NOMO-1 treated with DMSO at 0.1 percent for 48 hours (cell line): ENCODE measurements at regions not wholly inside any gene's neighbourhood (a gene's known extent, or its start where the extent isn't known, plus 50 kb on each side); places are given as distances from the start of the nearest gene placed in this dataset.
A peak's percentile ranks its signal among the peaks of the same experiment; 100 is the strongest.
"Not testable (repeated sequence)": the region's sequence is repeated elsewhere in the genome, so short reads cannot be mapped to it uniquely, and the experiment has no call there.

Source experiments
- DNase-seq: peaks from one replicate; lab custom pipeline; 2025; ENCODE audit not compliant: unreplicated experiment; lab: John Stamatoyannopoulos, UW

GRCh38 chr3:140752499-140752898 lies 74.6 kb downstream of the TRIM42 start:
- DNase-seq = no peak

DNA sequence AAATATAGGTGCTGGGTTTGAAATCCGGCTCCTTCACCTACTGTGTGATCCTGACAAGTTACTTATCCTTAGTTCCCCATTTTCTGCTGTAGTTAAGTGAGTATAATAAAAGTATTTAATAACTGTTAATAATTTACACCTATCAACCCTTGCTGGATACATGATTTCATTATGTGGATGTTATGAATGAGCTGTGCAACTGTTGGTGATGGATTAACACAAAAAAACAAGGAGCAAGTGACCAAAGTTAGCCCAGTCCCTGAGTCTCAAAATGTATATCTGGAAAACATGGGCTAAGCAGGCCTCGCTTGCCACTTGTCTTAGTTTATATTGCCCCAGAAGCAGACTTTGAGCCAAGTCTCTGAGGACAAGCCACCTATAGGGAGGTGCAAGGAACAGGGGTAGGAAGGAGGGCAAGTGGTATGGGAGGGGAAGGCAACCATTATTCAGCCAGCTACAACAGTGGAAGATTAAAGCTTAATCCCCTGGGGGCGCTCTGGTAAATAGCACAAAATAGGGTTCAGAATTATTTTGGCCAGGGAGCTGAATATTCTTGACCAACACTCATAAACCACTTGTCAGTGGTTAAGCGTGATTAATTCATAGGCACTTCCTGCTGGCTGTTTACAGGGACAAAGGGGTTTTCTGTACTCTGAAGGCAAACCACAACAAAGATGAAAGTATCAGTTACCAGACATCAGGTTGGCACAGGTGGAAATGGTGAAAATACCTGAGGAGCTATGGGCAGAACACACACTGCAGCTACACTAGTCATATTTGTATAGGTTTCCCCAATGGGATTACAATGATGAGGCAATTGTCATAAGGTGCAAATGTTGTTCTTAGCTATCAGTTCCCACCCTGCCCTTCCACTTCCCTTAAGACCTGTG lies 76.2 kb downstream of the TRIM42 start:
- peak; percentile 61 for DNase-seq

DNA sequence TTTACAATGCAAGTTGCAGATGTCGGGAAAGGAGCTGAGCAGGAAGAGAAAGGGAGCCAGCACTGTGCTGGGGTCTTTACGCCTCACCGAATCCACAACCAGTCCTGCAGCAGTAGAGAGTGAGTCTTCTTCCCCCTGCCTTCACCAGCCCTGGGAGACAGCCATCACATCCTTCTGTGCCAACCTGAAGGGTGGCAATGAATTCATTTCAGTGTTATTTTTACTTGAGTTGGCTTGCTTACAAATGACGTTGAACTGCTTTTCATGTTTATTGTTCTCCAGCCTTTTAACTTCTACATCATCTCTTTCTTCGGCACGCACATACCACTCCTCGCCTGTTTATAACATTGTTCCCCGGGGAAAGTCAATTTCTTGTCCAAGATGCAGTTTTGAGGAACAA lies 77.1 kb downstream of the TRIM42 start:
- DNase-seq = no peak

DNA sequence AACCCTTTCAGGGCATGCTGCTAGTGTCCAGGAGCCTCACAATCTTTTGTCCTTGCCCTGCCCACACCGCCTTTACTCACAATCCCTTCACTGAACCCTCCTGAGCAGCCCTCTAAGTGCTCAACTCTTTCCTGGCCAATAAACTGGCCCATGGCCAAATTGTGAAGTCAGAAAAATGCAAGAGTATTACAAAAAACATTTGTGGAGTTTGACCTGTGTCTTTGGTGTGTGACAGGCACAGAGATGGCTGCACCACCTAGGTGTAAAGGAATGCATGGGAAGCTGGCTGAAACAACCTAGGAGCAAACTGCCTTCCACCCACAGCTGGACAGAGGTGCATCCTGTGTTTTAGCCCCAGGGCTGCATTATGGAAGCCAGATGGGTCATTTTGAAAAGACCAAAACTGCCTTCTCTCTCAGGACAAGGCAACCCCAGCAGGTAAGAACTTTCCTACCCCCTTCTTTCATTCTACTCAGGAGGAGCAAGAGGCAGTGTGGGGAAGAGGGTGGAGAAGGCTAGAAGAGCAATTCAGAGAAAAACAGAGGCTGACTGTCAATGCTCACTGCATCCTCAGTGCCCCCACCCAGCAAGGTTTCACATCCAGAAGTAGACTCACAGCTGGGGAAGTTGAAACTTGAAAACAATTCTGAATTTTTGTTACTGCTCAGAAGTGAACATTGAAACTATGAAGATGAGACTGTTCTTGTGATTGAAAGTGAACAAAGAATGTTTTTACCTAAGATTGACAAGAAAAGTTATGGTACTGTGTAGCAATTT lies 78.6 kb downstream of the TRIM42 start:
- no peak for DNase-seq

- DNase-seq = no peak
These were observed 81.1 kb downstream of the TRIM42 start for GRCh38 chr3:140758791-140759444.

DNA sequence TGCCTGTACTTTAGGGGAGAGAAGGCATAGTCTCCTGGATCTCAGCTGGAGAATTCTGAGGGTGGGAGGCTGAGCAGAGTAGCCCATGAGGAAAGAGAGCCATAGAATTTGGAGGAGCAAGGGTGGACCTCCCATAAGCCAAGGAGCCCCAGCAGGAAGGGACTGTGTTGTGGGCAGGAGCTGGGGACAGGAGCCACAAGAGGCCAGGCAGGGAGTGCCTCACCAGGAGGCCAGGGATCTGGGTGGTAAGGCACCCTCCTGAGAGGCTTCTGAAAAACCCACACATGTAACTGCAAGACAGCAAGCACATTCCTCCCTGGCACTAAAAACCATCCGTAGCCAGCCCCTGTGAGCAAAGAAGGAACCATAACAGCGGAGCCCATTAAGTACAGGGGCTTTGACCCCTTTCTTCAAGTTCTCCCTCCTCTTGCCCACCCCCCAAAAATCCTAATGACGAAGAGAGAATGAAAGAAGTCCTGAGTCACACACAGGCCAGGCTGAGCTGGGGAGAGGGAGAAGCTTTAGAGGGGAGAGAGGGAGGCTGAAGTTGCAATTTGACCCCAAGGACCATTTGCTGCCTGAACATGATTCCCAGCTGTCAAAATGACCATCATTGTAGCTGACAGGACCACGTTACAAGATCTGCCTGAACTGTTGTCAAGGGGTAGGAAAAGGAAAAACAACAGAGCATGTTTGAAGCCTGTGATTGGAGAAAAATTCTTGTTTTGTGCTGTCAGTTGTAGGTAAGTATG lies 82.6 kb downstream of the TRIM42 start:
- DNase-seq = no peak

- DNase-seq = no peak
These were observed 83.3 kb downstream of the TRIM42 start for GRCh38 chr3:140761076-140761639.

- no peak for DNase-seq
These were observed 84.9 kb downstream of the TRIM42 start for GRCh38 chr3:140762746-140763145.

DNA sequence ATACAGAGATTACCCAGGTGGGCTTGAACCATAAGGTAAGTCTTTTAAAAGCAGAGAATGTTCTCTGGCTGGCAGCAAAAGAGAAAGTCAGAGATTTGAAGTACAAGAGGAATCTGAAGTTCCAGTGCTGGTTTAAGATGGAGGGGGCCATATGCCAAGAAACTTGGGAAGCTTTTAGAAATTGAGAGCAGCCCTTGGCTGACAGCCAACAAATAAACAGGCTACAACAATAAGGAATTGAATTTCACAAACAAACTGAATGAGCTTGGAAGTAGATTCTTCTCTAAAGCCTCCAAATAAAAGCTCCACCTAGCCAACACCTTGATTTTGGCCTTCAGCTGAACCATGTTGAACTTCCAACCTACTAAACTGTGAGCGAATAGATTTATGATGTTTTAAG lies 85.7 kb downstream of the TRIM42 start:
- no peak for DNase-seq

- no peak for DNase-seq
These were observed 87.4 kb downstream of the TRIM42 start for GRCh38 chr3:140765246-140765645.

GRCh38 chr3:140766465-140766864 lies 88.6 kb downstream of the TRIM42 start:
- DNase-seq = no peak

GRCh38 chr3:140767566-140767965 lies 89.7 kb downstream of the TRIM42 start:
- no peak for DNase-seq

DNA sequence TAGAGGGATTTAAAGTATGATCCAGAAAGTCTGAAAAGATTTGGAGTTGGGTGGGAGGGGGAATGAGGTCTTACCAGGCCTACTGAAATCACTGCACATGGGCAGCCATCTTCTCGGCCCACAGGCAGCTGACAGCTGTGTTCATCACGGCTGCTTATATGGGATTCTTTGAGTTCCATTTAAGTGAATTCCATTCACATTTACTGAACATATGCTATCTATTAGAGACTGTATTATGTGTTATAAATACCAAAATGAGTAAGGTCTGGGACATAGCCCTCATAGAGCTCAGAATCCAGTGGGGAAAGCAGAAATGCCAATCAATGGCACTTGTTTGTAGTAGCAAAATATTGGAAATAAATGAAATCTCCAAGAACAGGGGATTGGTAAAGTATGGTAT lies 91.1 kb downstream of the TRIM42 start:
- DNase-seq = no peak

GRCh38 chr3:140769951-140770350 lies 92.1 kb downstream of the TRIM42 start:
- no peak for DNase-seq

DNA sequence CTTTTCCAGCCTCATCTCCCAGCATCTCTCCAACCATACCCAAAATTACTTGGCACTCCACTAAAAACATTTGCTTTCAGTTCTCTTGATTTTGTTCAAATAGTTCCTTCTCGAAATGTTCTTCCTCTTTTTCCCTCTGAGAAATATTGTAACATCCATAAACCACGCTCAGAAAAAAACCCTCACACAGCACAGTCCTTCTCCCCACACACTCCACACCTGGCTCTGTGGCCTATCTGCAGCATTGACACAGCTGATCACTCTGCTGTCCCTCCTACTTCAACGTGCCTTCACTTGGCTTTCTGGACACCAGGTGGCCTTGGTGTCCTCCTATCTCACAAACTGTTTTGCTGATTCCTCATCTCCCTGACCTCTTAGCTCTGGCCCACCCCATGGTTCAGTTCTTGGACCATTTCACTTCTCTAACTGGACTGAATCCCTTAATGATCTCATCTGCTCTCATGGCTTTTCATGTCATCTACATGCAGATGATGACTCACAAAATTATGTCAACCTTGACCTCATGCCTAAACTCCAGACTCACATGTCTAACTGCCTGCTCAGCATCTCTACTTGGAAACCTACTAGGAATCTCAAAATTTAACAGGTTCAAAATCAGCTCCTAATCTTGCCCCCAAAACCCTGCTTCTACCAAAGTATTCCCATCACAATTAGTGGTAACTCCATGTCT lies 93.3 kb downstream of the TRIM42 start:
- DNase-seq = peak; percentile 91

DNA sequence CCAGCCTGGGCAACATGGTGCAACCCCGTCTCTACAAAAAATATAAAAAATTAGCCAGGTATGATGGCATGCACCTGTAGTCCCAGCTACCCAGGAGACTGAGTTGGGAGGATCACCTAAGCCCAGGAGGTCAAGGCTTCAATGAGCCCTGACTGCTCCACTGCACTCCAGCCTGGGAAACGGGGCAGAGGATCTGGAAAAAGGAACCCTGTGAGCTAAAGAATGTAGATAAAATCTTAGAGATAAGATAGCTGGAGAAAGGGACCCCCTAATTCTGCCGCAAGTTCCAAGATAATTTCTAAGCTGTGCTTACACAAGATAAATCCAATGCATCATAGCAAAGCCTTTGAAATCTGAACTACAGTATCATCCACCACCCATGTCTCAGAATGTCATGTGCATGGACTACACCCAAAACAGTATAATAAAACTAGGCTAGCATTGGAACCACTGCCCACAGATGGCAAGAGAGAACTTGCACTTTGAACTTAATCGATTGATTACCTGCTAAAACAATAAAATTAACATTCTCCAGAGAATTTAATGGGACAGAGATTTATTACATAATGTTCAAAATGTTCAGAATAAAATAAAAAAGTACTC lies 99.9 kb downstream of the TRIM42 start:
- DNase-seq = no peak

GRCh38 chr3:140791368-140791767 lies 113.5 kb downstream of the TRIM42 start:
- DNase-seq = no peak

- no peak for DNase-seq
These were observed 116.6 kb downstream of the TRIM42 start for GRCh38 chr3:140794507-140794906.

DNA sequence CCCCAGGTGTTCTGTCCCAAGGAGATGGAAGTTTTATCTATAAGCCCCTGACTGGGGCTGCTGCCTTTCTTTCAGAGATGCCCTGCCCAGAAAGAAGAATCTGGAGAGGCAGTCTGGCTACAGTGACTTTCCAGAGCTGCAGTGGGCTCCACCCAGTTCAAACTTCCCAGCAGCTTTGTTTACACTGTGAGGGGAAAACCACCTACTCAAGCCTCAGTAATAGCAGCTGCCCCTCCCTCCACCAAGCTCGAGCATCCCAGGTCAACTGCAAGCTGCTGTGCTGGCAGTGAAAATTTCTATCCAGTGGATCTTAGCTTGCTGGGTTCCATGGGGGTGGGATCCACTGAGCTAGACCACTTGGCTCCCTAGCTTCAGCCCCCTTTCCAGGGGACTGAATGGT lies 125.0 kb downstream of the TRIM42 start:
- not testable (repeated sequence) for DNase-seq

DNA sequence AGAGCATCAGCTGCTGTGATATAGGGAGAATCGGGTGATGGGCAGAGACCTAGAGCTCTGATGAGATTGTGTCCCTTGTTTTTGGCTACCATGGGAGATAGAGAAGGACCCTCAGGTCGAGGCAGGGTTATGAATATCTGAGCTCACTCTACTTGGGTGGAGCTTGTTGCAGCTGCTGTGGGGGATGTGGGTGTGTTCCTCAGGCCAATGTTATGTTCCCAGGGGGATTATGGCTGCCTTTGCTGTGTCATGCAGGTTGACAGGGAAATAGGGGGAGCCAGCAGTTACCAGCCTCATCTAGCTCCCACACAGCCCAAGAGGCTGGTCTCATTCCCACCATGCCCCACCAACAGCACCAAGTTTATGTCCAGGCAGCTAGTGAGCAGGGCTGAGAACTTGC lies 131.5 kb downstream of the TRIM42 start:
- no peak for DNase-seq
